A673 (cell line): ENCODE measurements at regions not wholly inside any gene's neighbourhood (a gene's known extent, or its start where the extent isn't known, plus 50 kb on each side); places are given as distances from the start of the nearest gene placed in this dataset.

Experiments used
- EZH2 ChIP-seq: fragments of 200-600 bp; sonication (generic); IDR thresholded peaks from 2 replicates; pipeline ENCODE4 v1.6.1; 2017; ENCODE audit warnings: borderline replicate concordance, low read depth, mild to moderate bottlenecking, mixed read lengths, antibody characterized with exemption, low read length; ENCODE audit not compliant: poor library complexity, severe bottlenecking
- TF ChIP-seq, protein P1 (sequence below): fragments of 300-800, 200-600 bp; sonication (generic); conservative IDR thresholded peaks from 2 replicates; pipeline ENCODE4 v1.5.1; 2017; ENCODE audit warnings: low read depth, mild to moderate bottlenecking, antibody characterized with exemption, low read length, moderate library complexity, mixed read lengths

DNA sequence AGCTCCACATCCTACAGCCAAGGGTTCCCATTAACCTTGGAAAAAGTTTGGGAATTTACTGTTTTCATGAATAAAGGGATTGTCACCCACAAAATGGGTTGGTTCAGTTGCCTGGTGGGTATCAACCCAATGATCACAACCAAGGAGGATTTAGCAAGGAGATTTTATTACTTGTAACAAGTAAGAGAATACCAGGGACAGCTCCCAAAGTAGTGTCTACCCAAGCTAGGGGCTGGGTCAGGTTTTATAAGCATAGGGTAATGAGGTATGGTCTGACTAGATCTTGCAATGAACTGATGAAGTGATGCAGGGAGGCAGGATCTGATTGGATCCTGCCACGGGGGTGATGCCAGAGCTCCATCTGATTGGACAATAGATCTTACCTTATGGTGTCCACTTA is 681.8 kb downstream of the SLC4A3 start:
- TF ChIP-seq, protein P1, sequence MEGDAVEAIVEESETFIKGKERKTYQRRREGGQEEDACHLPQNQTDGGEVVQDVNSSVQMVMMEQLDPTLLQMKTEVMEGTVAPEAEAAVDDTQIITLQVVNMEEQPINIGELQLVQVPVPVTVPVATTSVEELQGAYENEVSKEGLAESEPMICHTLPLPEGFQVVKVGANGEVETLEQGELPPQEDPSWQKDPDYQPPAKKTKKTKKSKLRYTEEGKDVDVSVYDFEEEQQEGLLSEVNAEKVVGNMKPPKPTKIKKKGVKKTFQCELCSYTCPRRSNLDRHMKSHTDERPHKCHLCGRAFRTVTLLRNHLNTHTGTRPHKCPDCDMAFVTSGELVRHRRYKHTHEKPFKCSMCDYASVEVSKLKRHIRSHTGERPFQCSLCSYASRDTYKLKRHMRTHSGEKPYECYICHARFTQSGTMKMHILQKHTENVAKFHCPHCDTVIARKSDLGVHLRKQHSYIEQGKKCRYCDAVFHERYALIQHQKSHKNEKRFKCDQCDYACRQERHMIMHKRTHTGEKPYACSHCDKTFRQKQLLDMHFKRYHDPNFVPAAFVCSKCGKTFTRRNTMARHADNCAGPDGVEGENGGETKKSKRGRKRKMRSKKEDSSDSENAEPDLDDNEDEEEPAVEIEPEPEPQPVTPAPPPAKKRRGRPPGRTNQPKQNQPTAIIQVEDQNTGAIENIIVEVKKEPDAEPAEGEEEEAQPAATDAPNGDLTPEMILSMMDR = no peak
- no peak for TF ChIP-seq EZH2
